Activated naive CD8-positive, alpha-beta T cell treated with anti-CD3 and anti-CD28 coated beads, Interleukin-2, amount 50 U/mL, for 16 hours (primary cell): ENCODE measurements at regions not wholly inside any gene's neighbourhood (a gene's known extent, or its start where the extent isn't known, plus 50 kb on each side); places are given as distances from the start of the nearest gene placed in this dataset.

Source experiments
- DNase-seq: peaks from one replicate; pipeline ENCODE4 v3.0.0-alpha.2; 2020; ENCODE audit warnings: low read depth, low spot score

GRCh38 chr2:120866071-120866470 lies 130.4 kb downstream of the GLI2 start:
- no peak for DNase-seq

DNA sequence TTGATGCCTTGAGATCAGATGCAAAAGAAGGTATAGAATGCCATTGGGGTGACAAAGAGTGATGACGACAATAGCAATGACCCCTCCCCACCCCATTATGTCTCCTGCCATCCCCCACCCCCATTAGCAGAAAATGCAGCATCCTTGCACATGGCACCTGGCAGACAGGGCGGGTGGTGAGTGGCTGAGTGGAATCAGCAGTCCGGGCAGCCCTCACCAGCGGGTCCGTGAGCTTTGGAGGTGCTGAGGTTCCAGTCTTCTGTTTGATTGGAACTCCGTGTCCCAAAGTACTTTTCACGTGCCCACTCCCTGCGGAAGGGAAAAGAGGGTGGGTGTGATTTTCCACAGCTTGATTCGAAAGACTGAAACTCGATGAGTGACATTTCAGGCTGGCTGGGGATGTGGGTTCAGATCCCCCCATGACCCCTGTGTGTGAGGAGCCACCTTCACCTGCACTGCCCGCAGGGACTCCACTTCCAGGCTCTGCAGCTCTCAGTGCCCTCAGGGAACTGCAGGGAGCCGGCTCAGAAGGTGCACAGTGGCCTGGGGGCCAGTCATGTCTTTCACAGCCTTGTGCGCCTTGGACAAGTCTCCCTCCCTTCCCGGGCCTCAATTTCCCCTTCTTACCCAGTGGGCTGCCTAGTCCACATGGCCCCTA lies 130.9 kb downstream of the GLI2 start:
- no peak for DNase-seq

- DNase-seq, result no peak
These were observed 131.9 kb downstream of the GLI2 start for GRCh38 chr2:120867290-120868241.

- DNase-seq, result no peak
These were observed 132.7 kb downstream of the GLI2 start for GRCh38 chr2:120868366-120868765.

- no peak for DNase-seq
These were observed 133.5 kb downstream of the GLI2 start for GRCh38 chr2:120869036-120869729.

- DNase-seq, result no peak
These were observed 134.2 kb downstream of the GLI2 start for GRCh38 chr2:120869730-120870466.

DNA sequence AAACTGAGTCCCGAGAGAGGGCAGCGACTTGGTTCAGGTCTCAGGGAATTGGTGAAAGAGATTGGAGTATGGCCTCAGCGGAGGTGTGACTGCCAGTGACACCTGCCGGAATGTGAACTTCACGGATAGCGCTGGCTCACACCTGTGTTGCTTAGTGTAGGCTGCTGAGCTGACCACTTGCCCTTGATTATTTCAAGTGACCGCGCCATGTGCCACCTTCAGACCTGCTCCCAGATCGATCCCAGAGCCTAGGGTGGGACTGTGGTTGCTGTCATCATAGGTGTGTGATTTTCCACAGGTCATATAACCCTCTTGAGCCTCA lies 134.8 kb downstream of the GLI2 start:
- DNase-seq, result no peak

DNA sequence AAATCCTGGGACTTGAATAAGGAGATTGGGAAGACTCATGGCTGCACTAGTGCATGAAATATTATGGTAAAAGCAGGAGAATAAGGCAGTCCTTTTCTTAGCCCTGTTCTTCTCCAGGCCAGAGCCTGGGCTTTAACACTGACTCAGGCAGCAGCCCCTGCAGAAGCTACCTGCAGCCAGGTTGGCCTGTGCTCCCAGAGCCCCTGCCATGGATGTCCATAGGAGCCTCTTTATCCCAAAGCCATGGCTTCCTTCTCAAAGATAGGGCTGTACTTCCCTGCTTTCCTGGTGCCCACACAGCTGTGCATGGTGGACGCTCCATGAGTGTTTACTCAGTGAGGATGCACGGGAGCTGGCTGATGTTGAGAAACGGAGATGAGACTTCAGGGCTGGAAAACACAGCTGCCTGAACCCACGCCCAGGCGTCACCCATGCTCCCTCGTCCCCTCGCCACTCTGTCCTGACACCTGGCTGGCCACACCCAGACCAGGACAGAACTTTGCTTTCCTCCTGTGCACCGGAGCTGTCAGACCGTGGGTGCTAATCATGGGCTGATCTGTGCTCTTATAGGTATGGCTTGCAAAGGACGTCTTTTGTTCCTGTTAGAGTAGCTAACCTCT lies 135.5 kb downstream of the GLI2 start:
- no peak for DNase-seq

GRCh38 chr2:120871881-120872620 lies 136.4 kb downstream of the GLI2 start:
- DNase-seq, result no peak

DNA sequence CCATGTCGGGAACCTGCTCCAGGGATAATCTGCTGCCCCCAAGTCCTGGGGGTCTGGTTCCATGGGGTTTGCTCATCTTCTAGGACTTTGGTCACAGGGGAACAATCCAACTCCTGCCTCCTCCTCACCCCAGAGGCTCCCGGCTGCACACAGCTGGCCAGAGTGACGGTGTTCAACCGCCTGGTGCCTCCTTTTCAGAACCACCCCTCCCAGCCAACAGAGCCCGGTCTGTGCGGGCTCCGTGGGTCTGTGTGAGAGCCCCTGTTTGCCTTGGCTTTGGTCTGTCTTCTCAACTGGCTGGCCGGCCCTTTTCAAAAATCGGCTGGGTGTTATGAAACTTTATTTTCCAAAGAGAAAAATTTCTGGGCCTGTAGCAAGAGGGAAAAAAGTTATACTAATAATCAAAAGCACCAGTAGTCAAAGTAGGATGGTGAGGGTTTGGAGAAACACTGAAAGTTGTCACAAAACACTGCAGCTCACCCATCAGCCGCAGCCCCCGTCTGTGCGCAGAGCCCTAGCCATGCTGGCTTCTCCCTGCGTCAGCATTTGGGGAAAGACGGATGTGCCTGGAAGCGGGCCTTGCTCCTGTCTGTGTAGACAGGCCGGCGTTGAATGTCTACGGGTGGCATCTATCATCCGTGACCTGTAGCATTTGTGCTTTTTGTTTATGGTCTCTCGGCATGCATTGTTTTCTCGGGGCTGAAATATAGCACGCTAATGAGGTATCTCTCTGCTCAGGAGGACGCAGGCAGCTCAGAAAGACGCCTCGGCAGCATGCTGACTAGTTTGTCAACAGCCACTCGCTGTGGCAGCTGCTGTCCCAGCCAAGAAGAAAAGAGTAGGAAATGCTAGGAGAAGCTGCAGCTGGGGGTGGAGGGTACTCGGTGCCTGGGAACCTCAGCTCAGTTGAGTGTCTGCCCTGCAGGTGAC lies 138.6 kb downstream of the GLI2 start:
- DNase-seq, result no peak

GRCh38 chr2:120874888-120875275 lies 139.2 kb downstream of the GLI2 start:
- no peak for DNase-seq

GRCh38 chr2:120875431-120875830 lies 139.8 kb downstream of the GLI2 start:
- DNase-seq, result no peak

DNA sequence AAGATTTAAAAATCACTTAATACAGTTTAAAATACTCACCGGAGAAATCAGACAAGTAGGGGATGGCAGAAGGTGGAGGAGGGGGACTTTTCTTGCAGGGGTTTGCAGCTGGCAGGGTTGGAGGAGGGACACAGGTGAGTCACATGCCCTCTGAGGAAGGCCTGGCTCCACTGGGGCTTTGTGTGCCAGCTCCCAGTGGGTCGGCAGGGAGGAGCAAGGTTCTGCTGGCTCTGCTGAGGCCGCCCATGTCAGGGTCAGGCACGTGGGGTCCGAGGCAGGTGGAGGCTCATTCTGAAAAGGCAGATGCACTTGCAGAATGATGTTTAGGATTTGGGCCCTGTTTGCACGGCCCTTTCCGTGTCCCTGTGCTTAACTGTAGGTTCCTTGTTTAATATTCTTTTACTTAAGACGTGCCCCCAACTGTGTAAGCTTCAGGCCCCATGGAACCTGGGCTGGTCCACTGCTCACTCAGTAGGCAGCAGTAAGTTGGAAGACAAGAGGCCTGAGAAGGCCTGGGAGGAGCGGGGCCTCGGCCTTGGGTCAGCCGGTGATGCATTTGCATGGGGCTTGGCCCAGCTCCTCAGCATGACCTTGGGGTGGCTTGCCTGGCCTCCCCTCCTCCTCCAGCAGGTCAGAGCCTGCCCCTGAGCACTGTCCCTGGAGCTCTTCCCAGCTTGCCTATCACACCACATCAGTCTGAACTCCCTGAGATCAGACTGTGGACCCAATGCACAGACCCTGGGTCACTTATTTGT lies 141.0 kb downstream of the GLI2 start:
- no peak for DNase-seq

- DNase-seq, result no peak
These were observed 141.7 kb downstream of the GLI2 start for GRCh38 chr2:120877409-120877808.

DNA sequence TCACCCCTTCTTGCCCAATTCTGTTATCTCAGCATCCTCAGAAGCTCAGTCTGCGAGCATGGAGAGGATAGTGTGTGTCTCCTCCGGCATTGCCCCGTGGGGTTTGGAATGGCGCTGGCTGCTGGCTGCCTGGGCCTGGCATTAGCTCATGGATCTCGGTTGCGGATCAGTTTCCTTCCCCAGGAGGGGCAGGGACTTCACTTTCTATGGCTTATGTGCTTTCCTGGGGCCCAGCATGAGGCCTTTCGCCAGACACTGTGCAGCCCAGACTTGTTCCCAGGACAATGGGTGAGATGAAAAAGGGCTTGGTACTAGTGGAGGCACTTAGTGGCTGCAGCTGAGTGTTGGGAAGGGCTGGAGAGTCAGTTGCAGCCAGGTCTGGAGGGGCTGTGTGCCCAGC lies 143.3 kb downstream of the GLI2 start:
- DNase-seq, result no peak

GRCh38 chr2:120879431-120880295 lies 144.0 kb downstream of the GLI2 start:
- DNase-seq, result no peak

DNA sequence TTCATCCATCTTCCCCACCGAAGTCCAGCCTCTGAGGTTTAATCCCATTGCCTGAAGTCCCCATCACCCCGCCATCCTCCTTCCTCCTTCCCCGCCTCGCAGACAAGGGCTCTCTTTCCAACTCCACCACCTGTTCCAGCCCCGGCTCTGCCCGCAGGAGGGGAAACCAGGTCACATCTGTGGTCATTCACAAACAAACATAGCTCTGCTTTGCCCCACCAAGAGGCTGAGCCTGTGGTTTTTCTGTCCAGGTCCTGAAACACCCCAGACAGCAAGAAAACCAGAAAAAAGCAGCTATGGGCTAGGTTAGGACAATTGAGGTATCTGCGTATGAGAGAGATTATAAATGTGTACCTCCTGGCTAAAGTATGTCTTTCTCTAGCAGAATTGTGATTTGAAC lies 144.7 kb downstream of the GLI2 start:
- DNase-seq, result no peak
